ENCODE measurements at regions not wholly inside any gene's neighbourhood (a gene's known extent, or its start where the extent isn't known, plus 50 kb on each side); places are given as distances from the start of the nearest gene placed in this dataset.

DNA sequence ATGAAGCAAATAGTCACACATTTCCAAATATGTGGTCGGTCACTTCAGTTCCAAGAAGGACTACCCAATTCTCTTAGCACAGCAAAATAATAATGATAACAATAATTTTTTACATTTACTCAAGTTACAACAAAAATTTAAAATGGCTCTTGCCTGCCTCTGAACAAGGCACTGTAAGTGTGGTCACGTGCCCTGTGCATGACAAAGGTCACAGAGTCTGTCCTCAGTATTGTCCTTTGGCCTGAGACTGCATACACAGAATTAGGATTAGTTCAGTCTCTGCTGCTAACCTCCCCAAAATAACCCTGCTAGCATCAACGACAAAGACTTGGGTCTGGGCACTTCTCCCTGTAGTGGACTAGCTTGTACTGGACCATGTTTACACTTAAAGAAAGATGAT is 297.1 kb upstream of the DUSP10 start:
- DNase-seq (ENCODE audit: low spot score), result no peak

DNA sequence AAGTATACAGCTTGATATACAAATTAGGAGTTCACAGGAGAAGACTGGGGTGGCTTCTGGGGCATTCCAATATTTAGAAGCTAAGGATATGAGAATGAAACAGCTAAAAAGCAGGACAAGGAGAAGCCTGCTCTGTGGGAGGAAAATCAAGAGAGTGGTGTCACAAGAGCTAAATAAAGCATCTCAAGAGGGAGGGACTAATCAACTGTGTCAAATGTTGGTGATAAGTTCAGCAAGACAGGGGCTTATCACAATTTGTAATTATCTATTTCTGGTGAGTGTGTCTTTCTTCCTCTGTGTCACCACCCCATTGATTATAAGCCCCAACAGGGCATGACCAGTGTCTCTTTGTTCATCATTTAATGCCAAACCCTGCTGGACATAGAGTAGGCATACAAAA is 295.8 kb upstream of the DUSP10 start:
- no peak for DNase-seq (ENCODE audit: low spot score)

DNA sequence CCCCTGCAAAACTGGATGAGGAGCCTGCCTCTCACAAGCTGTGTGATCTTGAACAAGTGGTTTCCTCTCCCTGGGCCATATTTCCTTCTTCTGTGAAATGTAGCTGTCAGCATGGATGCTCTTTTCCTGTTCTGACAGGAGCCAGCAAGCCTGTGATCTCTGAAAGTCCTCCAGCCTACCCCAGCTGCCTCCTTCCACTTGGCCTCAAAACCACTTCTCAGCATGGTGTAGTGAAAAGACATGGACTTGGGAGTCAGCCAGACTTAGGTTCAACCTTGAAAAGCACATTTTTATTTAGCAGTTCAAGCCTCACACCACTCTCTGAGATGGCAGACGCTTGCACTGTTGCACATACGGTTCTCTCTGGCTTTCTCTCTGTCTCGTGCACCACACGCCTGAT is 292.9 kb upstream of the DUSP10 start:
- no peak for DNase-seq (ENCODE audit: low spot score)

DNA sequence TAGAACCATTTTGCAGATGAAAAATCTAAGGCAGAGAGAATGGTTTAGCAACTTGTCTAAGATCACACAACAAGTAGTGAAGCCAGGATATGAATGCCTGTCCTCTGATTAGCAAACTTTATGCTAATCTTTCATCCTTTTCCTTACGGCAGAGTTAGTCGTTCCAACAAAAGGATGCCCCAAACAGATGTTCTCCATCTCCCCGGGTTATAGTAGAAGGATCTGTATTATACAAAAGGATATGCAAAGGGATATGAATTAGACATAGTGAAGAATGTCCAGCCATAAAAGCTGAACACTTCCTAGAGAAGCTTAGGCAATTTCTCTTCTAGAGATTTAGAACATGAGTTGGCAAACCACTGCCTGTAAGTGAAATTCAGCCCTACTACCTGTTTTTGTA is 291.6 kb upstream of the DUSP10 start:
- no peak for DNase-seq (ENCODE audit: low spot score)

DNA sequence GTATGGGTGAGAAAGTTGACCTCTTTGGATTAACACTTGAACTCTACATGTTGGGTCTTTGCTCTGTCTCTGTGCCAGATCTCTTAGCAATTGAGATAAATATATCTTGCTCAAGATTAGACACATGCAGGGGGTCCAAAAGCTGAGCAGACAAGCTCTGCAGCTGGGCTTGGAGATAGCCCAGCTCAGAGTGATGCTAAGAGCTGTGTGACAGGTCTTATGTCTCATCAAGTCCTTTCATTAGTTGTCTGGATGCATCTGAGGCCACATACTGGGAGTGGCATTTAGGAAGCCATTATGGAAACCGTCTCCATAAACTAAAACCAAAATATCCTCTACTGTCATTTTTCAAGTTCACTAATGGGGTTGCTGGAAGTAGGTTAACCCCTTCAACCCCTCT is 289.4 kb upstream of the DUSP10 start:
- DNase-seq (ENCODE audit: low spot score), result no peak

DNA sequence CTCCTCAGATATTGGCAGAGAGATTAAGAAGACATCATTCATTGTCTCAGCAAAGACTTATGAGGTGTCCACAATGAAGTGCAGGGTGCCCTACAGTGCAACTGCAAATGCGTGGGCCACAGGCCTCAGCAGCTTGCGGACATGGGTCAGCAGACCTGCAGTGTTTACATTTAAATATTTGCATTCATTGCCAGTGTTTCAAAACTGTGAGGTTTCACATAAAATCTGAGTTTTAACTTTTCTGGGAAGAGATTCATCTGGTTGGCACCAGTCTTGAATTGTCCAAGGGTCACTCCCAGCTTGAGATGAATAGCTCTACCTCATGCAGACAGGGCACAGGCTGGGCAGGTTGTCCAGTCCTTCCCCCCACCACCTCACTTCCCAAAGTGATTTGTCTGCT is 286.8 kb upstream of the DUSP10 start:
- no peak for DNase-seq (ENCODE audit: low spot score)

DNA sequence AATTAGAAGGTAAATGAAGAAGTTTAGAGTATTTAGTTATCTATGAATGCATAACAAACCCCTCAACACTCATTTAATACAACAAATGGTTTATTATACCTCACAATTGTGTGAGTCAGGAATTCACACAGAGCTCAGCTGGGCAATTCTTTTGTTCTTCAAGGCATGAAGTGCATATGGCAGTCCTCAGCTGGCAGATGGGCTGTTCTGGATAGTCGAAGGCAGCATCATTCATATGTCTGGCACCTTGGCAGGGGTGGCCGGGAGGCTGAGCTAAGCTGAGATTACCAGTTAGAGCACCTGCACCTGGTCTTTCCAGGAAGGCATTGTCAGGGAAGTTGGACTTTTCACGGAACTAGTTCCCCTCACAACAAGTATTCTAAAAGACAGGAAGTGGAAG is 286.2 kb upstream of the DUSP10 start:
- no peak for DNase-seq (ENCODE audit: low spot score)

DNA sequence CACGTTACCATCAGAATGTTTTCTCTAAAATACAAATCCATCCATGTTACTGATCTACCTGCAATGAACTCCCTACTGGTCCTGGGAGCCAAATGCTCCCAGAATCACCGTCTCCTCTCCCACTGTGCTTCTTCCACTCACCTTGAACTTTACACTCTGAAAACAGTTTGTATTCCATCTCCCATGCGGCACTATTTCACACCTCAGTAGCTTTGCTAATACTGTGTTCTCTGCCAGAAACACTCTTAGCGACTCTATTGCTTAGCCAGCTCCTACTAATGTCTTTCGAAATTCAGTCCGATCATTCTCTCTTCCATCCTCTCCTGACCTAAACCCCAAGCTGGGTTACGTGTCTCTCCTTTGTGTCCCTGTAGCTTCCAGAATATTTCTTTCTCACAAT is 284.4 kb upstream of the DUSP10 start:
- DNase-seq (ENCODE audit: low spot score), result no peak

DNA sequence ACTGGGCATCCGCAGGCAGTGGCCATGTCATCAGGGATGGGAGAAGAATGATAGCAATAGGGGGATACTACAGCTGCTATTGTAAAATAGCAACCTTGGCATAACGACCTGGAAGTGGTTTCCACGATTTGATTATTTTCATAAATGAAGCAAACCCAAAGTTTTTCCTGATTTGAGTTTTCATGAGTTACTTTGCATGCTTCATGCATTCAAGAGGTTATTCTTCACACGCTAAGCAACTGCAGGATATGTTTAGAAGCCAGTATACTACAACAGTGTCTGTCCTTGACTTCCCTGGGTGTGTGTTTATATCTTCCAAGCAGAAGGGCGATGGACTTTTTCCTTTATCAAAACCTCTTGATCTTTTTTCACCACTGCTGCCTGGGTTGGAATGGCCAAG is 281.1 kb upstream of the DUSP10 start:
- no peak for DNase-seq (ENCODE audit: low spot score)

DNA sequence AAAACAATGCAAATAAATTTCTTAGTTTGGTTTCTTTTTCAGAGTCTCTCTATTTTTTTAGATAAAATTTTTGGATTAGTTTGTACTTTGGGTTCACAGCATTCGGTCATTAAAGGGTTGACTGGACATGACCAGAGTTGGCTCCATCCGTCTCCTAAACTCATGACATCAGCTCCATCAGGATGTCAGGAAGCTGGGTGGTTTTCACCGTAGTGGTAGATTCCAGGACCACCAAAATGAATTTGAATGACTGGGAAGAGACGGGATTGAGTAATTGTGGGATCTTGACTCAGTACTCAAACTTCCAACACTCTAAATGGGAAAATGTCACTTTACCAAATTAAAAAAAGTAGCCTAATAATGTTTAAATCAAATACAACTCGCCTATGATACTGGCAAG is 279.2 kb upstream of the DUSP10 start:
- DNase-seq (ENCODE audit: low spot score), result no peak

DNA sequence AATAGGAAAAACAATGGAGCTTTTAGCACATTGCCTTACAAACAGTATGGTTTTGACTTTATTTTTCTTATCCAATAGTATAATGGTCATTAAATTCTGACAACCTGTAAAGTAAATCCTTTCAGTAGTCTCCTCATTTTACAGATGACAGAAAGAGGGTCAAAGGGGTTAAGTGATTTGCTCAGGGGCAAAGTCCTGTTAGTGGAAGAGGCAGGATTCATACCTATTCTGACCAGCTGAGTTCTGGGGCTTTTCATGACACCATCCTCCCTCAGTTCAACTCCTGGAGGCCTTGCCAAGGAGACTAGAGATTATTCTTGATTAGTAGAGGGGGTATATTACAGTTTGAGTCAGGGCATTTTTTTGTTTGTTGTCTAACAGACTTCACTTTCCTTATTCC is 278.7 kb upstream of the DUSP10 start:
- no peak for DNase-seq (ENCODE audit: low spot score)

DNA sequence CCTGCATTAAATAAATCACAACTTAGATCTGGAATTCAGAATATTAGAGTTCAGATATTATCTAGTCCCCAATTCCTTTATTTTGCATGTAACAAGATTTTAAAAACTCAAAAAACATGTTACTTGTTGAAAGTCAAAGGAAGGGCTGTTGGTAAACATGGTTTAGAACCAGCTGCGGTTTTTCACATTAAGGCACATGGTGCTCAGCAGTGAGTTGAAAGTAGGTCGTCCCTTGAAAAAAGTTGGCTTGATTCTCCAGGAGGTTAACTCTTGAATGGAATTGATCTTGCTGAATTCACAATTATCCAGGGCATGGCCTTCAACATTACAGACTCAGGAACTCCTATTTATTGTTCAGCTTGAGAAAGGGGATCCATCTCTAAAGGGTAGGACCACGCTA is 277.1 kb upstream of the DUSP10 start:
- no peak for DNase-seq (ENCODE audit: low spot score)

DNA sequence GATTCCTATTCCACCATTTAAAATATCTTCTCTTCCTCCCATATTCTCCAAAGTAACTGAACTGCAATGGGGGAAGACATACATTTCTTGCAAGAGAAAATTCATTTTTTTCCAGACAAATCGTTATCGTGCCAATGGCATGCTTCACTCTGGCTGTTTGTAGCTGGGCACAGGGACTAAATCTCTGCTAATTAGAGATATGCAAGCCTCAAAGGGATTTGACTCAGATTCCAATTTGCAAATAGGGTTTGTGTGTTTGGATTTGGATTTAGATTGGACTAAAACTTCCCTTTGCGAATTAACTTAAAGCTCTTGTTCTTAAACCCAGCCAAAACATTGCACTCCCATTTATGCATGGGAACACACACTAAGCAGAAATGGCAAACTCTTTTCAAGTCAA is 276.2 kb upstream of the DUSP10 start:
- DNase-seq (ENCODE audit: low spot score), result no peak

DNA sequence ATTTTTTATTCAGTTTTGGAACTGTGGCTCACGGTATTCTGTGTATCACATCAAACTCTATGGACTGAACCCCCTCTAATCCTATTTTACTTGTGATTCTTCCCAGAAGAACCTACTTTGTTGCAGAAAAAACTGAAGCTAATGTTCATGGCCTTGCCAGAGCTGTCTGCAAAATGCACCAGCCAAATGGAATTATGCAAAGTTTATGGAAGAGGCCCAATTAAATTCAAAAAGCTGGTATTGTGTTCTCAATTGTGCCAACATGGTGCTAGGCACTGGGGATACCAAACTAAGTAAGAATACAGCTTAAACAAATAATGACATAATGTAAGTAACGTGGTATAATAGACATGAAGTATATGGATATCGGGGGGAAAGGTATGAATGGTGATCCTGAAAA is 273.8 kb upstream of the DUSP10 start:
- no peak for DNase-seq (ENCODE audit: low spot score)

DNA sequence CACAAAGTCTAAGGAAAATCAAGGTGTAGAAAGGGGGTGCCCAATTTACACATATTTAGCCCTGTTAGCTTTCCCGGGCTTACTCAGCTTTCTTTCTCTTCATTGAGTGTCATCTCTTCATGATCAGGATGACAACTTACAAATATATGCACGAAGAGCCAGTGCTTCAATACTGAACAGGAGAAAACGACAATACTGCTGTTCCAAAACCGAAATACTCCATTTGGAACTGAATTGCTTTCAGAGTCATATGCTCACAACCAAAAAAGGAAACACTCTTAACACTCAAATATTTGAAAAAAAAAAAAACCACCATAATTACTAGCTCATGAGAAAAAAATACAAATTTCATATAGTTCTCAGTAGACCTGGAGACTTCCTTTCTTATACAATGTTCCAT is 272.1 kb upstream of the DUSP10 start:
- no peak for DNase-seq (ENCODE audit: low spot score)

DNA sequence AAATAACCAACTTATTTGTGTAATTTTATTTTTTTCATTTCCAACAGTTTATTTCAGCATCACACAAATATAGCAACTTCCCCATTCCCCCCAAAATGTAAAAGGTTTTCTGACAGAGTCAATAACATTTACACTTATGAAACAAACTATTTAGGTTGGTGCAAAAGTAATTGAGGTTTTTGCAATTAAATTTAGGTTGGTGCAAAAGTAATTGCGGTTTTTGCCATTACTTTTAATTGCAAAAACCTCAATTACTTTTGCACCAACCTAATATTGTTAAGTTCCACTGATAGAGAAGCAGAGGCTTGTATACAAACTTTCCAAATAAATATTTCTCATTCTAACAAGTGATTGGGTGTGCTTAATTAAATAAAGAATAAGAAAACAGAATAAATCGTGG is 270.9 kb upstream of the DUSP10 start:
- DNase-seq (ENCODE audit: low spot score), result no peak

DNA sequence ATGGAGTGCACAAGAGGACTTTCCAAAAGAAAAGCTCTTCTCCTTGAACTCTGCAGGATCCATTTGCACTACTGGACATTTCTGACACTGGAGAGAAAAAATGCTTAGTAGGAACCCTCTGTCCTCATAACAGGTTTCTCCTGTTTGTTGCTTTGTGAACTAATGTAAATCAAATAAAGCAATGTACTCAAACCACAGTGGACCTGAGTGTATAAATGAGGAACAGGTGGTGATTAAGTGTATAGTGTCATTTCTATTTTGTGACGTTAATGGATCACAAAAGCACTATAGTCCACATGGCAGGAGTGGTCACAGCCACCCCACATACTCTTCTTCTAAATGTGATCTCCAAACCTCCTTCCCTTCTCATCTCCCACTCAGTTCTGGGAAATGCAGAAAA is 268.4 kb upstream of the DUSP10 start:
- no peak for DNase-seq (ENCODE audit: low spot score)

DNA sequence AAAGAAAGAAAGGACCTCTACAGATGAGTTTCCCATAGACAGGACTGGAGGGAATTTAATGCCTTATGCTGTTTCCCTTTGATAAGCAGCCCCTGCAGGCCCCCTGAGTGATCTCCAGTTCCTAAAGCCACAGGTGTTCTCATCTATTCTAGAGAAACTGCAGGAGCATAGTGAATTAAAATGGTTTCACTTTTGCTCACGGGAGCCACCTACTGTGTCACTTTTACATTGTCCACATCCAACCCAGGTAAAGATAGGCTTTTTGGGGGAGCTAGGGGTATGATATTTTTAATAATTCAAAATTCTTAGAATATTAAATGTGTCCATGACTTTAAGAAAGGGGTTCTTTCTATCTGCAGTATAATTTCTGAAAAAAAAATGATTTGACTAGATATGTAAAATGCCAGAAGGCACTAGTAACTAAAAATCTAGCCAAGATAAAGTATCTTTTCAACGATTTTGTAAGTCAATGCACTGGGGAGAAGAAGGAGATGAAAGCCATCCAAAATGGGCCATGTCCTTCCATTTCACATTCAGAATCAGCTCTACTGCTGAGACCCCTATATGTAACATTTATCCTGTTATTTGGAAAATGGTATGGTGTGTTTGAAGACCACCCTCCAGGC is 267.3 kb upstream of the DUSP10 start:
- peak; percentile 41 for DNase-seq (ENCODE audit: low spot score)

DNA sequence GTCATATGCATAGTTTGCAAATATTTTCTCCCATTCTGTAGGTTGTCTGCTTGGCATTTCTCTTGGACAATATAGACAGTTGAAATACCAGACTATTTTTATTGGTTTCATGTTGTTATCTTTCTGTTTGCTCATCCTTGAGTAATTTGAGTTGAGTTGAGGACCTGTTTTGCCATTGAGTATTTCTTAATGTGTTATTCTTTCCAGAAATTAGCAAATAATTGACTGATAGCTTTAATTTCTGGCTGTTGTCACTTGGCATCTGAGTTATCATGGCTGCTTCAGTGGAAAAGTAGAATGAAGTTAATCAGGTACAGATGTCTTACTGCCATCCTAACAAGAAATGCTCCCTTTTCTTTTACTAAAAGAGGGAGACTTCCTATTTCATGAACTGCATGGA is 264.8 kb upstream of the DUSP10 start:
- DNase-seq (ENCODE audit: low spot score), result no peak

DNA sequence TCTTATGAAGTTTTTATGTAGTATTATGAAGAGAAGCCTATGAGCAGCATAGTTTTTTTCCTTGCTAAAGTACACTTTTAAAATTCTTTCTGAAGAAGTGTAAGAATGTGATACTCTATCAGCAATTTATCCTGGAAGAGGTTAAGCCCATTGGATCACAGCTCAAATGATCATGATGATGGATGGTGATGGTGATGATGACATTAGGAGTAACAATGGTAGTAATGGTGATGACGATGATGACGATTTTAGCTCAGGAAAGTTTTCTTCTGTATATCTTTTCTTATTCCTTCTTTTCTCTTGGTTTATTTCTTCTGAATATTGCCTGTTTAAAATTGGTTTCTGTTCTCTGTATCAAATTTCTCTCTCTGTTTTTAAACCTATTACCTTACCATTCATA is 262.9 kb upstream of the DUSP10 start:
- DNase-seq (ENCODE audit: low spot score), result no peak

DNA sequence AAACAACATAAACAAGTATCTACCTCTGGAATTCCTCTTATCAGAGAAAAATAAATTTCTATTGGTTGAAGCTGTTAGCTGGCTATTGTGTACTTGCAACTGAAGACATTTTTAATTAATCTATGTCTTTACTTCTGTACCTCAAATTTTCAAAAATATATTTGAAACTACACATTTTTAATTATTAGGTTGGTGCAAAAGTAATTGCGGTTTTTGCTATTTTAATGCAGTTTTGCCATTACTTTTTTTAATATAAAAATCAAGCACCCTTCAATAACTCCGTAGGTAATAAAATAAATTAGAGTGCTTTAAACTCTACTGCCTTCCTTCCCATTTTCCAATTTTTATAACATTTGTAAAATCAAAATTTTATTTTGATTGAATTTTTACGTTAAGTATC is 262.1 kb upstream of the DUSP10 start:
- DNase-seq (ENCODE audit: low spot score), result no peak

DNA sequence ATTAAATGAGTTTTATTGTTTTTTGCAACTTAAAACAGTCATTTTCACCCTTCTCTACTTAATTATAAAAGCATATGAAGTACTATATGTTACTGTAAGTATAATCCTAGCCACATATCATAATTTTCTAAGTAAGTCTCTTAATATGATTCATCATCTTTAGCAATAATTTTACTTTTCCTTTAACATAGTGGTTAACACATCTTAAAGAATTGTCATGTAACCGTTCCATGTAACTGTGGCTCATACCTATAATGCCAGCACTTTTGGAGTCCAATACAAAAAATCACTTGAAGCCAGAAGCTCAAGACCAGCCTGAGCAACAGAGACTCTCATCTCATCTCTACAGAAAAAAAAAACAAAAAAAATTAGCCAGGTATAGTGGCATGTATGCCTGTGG is 260.6 kb upstream of the DUSP10 start:
- DNase-seq (ENCODE audit: low spot score), result no peak

DNA sequence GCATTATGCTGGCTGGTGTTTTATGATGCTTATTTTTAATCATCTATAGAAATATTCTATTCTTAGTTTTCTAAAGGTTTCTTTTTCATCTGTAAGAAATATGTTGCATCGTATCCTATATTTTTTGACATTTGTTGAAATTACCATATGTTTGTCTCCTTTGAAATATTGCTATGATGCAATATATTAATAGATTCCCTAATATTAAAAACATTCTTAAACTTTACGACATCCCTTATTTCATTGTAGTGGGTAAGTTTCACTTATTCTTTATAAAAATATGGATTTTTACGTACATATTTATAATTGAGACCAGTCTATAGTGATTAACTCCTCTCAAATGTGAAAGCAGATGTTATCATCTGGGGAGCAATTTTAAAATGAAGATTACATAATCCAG is 258.2 kb upstream of the DUSP10 start:
- no peak for DNase-seq (ENCODE audit: low spot score)

DNA sequence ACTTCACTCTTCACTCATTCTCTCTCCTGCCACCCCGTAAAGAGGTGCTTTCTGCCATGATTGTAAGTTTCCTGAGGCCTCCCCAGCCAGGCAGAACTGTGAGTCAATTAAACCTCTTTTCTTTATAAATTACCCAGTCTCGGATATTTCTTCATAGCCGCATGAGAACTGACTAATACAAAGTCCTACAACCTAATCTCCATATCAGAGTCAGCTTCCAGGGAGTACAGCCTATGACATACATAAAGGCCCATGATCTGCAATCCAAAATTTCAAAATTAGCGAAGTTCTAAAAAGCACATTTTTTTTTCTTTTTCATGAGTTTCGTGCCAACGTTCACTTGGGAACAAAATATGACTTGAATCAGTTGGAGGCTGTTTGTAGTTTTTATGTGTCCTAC is 256.9 kb upstream of the DUSP10 start:
- DNase-seq (ENCODE audit: low spot score), result no peak

DNA sequence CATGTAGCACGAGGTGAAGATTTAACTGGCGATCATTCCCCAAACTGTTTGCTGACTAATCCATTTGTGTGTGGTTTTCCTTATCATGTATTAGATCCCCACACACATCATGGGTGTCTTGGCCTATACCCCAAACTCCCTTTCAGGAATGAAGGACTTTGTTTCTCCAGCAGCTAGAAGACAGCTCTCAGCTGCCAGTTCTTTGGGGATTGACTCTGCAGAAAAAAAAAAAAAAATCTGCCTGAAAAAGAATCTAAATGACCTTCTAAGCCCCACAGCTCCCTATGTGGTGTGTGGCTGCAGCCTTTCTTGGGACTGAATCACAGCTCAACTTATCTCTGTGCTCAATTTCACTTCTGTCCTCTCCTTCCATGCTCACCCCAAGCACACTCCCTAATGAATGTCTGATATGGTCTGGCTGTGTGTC is 256.3 kb upstream of the DUSP10 start:
- no peak for DNase-seq (ENCODE audit: low spot score)
